ENCODE measurements at regions not wholly inside any gene's neighbourhood (a gene's known extent, or its start where the extent isn't known, plus 50 kb on each side); places are given as distances from the start of the nearest gene placed in this dataset.

GRCh38 chr2:43171789-43172188 is 54.6 kb downstream of the ZFP36L2 start:
- DNase-seq: peak; percentile 53 to 71
- Histone ChIP-seq H3K27ac (no peak overlapping the region), H3K27me3 (no peaks in the 10 kb centered on the region), H3K4me1 (peaks cover 11% of the 10 kb centered on the region), H3K36me3 (no peaks in the 10 kb centered on the region), H3K9me3 (replicated peaks) (peaks cover 10% of the 10 kb centered on the region), H3K4me3 (no peak overlapping the region)

GRCh38 chr2:43170405-43171105 is 55.9 kb downstream of the ZFP36L2 start:
- H3K27ac ChIP-seq: no peak overlapping the region
- H3K9me3 ChIP-seq (replicated peaks): peaks cover 8% of the 10 kb centered on the region
- H3K27me3 ChIP-seq: no peaks in the 10 kb centered on the region
- H3K36me3 ChIP-seq: no peaks in the 10 kb centered on the region
- H3K4me1 ChIP-seq: peaks cover 11% of the 10 kb centered on the region
- DNase-seq: no peak
- H3K4me3 ChIP-seq: no peak overlapping the region

GRCh38 chr2:43169987-43170386 is 56.4 kb downstream of the ZFP36L2 start:
- Histone ChIP-seq H3K27me3 (no peaks in the 10 kb centered on the region), H3K4me1 (peaks cover 11% of the 10 kb centered on the region), H3K4me3 (no peak overlapping the region), H3K27ac (no peak overlapping the region), H3K36me3 (no peaks in the 10 kb centered on the region), H3K9me3 (replicated peaks) (peaks cover 3% of the 10 kb centered on the region)
- peak; percentile 37 to 62 for DNase-seq

DNA sequence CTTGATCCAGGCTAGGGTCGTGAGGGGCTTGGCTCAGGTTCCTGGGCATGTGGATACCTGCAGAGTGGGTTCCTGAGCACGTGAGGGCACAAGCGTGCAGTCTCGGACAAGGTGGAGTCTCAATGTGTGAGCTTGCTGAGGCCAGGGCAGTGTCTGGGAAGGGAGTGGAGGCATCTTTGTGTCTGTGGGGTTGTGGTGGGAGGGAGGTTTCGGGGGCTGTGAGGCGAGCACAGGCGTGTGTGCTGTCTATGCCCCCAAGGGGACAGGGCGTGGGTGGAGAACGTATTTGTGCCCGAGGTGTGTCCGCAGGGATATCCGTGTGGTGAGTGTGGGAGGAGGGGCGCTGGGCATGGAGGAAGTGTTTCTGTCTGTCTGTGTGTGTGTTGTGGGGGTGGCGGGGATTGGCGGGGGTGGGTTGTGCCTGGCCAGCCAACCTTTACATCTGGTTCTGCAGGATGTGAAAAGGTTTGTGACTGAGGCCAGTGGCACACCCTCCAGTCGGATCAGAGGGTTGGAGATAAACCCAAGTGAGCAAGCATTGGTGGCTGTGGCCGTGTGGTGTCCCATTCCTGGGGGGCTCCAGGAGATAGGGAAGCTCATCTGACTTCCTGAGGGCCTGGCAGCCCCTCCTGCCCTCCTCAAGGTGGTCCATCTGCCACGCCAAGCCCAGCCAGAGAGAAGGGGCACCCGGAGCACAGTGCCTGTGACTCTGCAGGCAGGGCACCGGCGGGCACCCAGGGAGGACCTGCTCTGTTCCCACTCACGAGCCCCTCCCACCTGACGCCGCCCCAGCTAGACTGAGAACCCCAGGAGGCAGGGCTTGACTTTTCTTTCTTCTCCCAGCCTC is 57.1 kb downstream of the ZFP36L2 start:
- H3K9me3 ChIP-seq (replicated peaks): no peaks in the 10 kb centered on the region; the same call in 1 of the 2 replicates

DNA sequence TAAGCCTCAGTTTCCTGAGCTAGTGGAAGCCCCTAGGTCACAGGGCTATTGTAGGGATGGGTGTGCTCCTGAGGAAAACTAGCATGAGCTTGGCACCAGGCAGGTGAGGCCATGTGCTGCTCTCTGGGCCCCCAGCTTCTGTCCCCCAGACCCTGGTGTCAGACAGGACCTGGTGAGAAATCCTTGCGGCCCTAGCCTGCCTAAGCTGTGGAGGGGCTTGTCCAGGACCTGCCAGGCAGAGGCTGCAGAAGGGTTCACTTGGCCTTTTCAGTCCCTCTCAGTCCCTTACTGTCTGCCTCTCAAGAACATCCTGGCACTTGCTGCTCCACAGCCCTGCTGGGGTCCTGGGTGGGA is 58.4 kb downstream of the ZFP36L2 start:
- H3K27me3 ChIP-seq: no peaks in the 10 kb centered on the region; the same call in 1 of the 2 replicates
- DNase-seq: no peak
- peaks cover 11% of the 10 kb centered on the region for H3K4me1 ChIP-seq
- no peak overlapping the region for H3K4me3 ChIP-seq
- no peaks in the 10 kb centered on the region for H3K9me3 ChIP-seq (replicated peaks)
- no peak overlapping the region for H3K27ac ChIP-seq
- H3K36me3 ChIP-seq: no peaks in the 10 kb centered on the region

More for the DNA sequence above, 57.1 kb downstream of the ZFP36L2 start:
- Histone ChIP-seq H3K27me3 (no peaks in the 10 kb centered on the region), H3K4me3 (no peak overlapping the region), H3K27ac (no peak overlapping the region), H3K4me1 (peaks cover 11% of the 10 kb centered on the region), H3K36me3 (no peaks in the 10 kb centered on the region)
- no peak for DNase-seq

- no peaks in the 10 kb centered on the region for H3K9me3 ChIP-seq (replicated peaks)
- H3K4me1 ChIP-seq: peaks cover 11% of the 10 kb centered on the region
- H3K4me3 ChIP-seq: no peak overlapping the region
- H3K36me3 ChIP-seq: no peaks in the 10 kb centered on the region
- peak in 1 of 2 experiments; percentile 34 for DNase-seq
- no peaks in the 10 kb centered on the region; the same call in none of the 2 replicates for H3K27me3 ChIP-seq
- H3K27ac ChIP-seq: no peak overlapping the region
These were observed 60.9 kb downstream of the ZFP36L2 start for GRCh38 chr2:43165378-43166069.

- no peaks in the 10 kb centered on the region for H3K9me3 ChIP-seq (replicated peaks)
- H3K27me3 ChIP-seq: no peaks in the 10 kb centered on the region; the same call in none of the 2 replicates
- no peak overlapping the region for H3K27ac ChIP-seq
- H3K4me1 ChIP-seq: peaks cover 11% of the 10 kb centered on the region
- H3K4me3 ChIP-seq: no peak overlapping the region
- no peak for DNase-seq
- H3K36me3 ChIP-seq: no peaks in the 10 kb centered on the region
These were observed 61.7 kb downstream of the ZFP36L2 start for GRCh38 chr2:43164686-43165085.

DNA sequence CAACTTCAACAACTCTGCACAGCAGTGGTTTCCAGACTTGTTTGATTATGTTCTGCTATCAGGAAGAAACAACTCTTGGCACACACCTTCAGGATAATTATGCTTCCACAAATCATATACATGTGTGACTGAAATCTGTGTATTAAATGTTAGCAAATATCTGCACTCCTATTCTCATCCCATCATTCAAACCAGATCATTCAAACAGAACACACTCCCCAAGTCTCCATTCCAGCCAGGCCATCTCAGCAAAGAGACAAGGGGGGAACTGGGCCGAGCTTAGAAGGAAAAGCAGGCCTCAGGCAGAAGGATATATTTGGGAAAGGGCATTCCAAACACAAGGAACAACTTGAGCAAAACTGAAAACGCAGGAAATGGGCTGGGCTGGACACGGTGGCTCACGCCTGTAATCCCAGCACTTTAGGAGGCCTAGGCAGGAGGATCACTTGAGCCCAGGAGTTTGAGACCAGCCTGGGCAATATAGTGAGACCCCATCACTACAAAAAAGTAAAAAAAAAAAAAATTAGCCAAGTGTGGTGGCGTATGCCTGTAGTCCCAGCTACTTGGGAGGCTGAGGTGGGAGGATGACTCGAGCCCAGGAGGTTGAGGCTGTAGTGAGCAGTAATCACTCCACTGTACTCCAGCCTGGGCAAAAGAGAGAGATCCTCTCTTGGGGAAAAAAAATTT is 62.7 kb downstream of the ZFP36L2 start:
- Histone ChIP-seq H3K27ac (no peak overlapping the region), H3K9me3 (replicated peaks) (no peaks in the 10 kb centered on the region), H3K4me3 (no peak overlapping the region), H3K4me1 (peaks cover 4% of the 10 kb centered on the region; the same call in 1 of the 2 replicates), H3K27me3 (no peaks in the 10 kb centered on the region; the same call in none of the 2 replicates), H3K36me3 (no peaks in the 10 kb centered on the region)
- no peak for DNase-seq

DNA sequence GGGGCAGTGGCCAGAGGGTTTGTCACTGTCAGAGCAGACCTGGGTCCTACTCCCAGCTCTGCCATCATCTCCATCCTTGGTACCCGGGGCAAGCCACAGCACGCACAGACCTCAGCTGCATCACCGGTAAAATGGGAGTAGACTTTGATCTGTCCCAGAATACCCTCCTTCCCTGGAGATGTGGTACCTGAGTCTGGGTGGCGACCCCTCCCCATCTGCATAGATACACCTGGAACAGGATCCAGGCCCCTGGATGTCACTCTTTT is 64.0 kb downstream of the ZFP36L2 start:
- DNase-seq: no peak
- no peaks in the 10 kb centered on the region; the same call in none of the 2 replicates for H3K27me3 ChIP-seq
- no peaks in the 10 kb centered on the region for H3K4me1 ChIP-seq
- H3K36me3 ChIP-seq: no peaks in the 10 kb centered on the region
- no peak overlapping the region for H3K4me3 ChIP-seq
- no peak overlapping the region for H3K27ac ChIP-seq
- H3K9me3 ChIP-seq (replicated peaks): no peaks in the 10 kb centered on the region

GRCh38 chr2:43161650-43162510 is 64.5 kb downstream of the ZFP36L2 start:
- Histone ChIP-seq H3K27me3 (no peaks in the 10 kb centered on the region; the same call in none of the 2 replicates), H3K4me3 (no peak overlapping the region), H3K9me3 (replicated peaks) (no peaks in the 10 kb centered on the region), H3K4me1 (no peaks in the 10 kb centered on the region), H3K36me3 (no peaks in the 10 kb centered on the region), H3K27ac (no peak overlapping the region)
- no peak for DNase-seq

DNA sequence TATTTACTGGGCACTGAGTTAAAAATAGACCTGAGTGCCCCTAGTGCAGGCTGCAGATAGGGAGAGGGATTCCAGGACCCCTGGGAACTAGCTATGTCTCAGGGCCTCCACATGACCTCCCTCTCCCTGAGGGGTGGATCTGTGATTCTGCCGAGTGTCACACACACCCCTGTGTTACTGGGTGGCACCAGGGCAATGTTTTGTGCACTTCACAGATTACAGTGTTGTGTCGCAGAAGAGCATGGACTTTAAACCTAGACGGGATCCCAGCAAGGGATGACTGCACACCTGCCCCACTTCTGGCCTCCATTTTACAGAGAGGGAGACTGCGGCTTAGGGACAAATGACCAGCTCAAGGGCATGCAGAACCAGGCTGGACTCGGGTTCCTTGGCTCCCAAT is 65.6 kb downstream of the ZFP36L2 start:
- Histone ChIP-seq H3K9me3 (replicated peaks) (no peaks in the 10 kb centered on the region), H3K27ac (no peak overlapping the region), H3K27me3 (no peaks in the 10 kb centered on the region; the same call in none of the 2 replicates), H3K36me3 (no peaks in the 10 kb centered on the region), H3K4me1 (no peaks in the 10 kb centered on the region), H3K4me3 (no peak overlapping the region)
- DNase-seq: no peak

- no peak for DNase-seq
- Histone ChIP-seq H3K36me3 (no peaks in the 10 kb centered on the region), H3K4me1 (no peaks in the 10 kb centered on the region), H3K27ac (no peak overlapping the region), H3K9me3 (replicated peaks) (no peaks in the 10 kb centered on the region), H3K27me3 (no peaks in the 10 kb centered on the region; the same call in none of the 2 replicates), H3K4me3 (no peak overlapping the region)
These were observed 66.6 kb downstream of the ZFP36L2 start for GRCh38 chr2:43159797-43160196.

GRCh38 chr2:43158259-43158880 is 68.0 kb downstream of the ZFP36L2 start:
- no peaks in the 10 kb centered on the region; the same call in none of the 2 replicates for H3K27me3 ChIP-seq
- no peaks in the 10 kb centered on the region for H3K9me3 ChIP-seq (replicated peaks)
- no peak overlapping the region for H3K4me3 ChIP-seq
- no peak overlapping the region for H3K27ac ChIP-seq
- H3K4me1 ChIP-seq: no peaks in the 10 kb centered on the region
- no peaks in the 10 kb centered on the region for H3K36me3 ChIP-seq
- no peak for DNase-seq

All from SJCRH30 (cell line).